HG03095 (cell line): ENCODE measurements at regions not wholly inside any gene's neighbourhood (a gene's known extent, or its start where the extent isn't known, plus 50 kb on each side); places are given as distances from the start of the nearest gene placed in this dataset.
A peak's percentile ranks its signal among the peaks of the same experiment; 100 is the strongest.

ENCODE experiments used
- ATAC-seq: cut with Tn5 transposase; IDR thresholded peaks from one replicate; pipeline ENCODE4 v1.9.1; 2021; ENCODE audit warnings: moderate library complexity; ENCODE audit not compliant: unreplicated experiment

GRCh38 chr2:148567716-148568115 lies 76.8 kb upstream of the EPC2 start:
- ATAC-seq, result no peak

- ATAC-seq, result no peak
Observed at GRCh38 chr2:148568597-148568996, 76.0 kb upstream of the EPC2 start.

GRCh38 chr2:148569221-148569620 lies 75.3 kb upstream of the EPC2 start:
- no peak for ATAC-seq

GRCh38 chr2:148570989-148571388 lies 73.6 kb upstream of the EPC2 start:
- ATAC-seq, result no peak

- no peak for ATAC-seq
Observed at GRCh38 chr2:148577845-148578492, 66.6 kb upstream of the EPC2 start.

- ATAC-seq, result peak; percentile 73
Observed at GRCh38 chr2:148578493-148578884, 66.1 kb upstream of the EPC2 start.

- ATAC-seq, result no peak
Observed at GRCh38 chr2:148582679-148583511, 61.7 kb upstream of the EPC2 start.

- no peak for ATAC-seq
Observed at GRCh38 chr2:148585696-148586095, 58.9 kb upstream of the EPC2 start.

GRCh38 chr2:148586522-148587128 lies 57.9 kb upstream of the EPC2 start:
- no peak for ATAC-seq

GRCh38 chr2:148590612-148591011 lies 53.9 kb upstream of the EPC2 start:
- ATAC-seq, result no peak

- ATAC-seq, result no peak
Observed at GRCh38 chr2:148592791-148593190, 51.8 kb upstream of the EPC2 start.

GRCh38 chr2:148593421-148593820 lies 51.1 kb upstream of the EPC2 start:
- ATAC-seq, result no peak

GRCh38 chr2:148594216-148594615 lies 50.3 kb upstream of the EPC2 start:
- no peak for ATAC-seq
